HEK293T (cell line): ENCODE measurements at regions not wholly inside any gene's neighbourhood (a gene's known extent, or its start where the extent isn't known, plus 50 kb on each side); places are given as distances from the start of the nearest gene placed in this dataset.
A peak's percentile ranks its signal among the peaks of the same experiment; 100 is the strongest.
"Not testable (repeated sequence)": the region's sequence is repeated elsewhere in the genome, so short reads cannot be mapped to it uniquely, and the experiment has no call there.

ENCODE experiments used
- CTCF ChIA-PET: fragments of 350-600 bp; formaldehyde crosslinking; extraction: SDS; loops from one replicate; lab custom pipeline; 2021; ENCODE audit warnings: antibody characterized with exemption, inconsistent platforms; lab: Yijun Ruan, JAX
- POLR2A ChIA-PET: fragments of 350-600 bp; formaldehyde crosslinking; extraction: SDS; loops from one replicate; lab custom pipeline; 2020; ENCODE audit warnings: antibody characterized with exemption, inconsistent platforms; lab: Yijun Ruan, JAX
- DNase-seq: peaks from one replicate; pipeline ENCODE4 v3.0.0; 2012; ENCODE audit warnings: mixed read lengths; ENCODE audit errors: extremely low spot score
- ARNT ChIP-seq: fragments of 450-650 bp; IDR thresholded peaks from 2 replicates; pipeline ENCODE4 v1.6.1; 2017; ENCODE audit warnings: mild to moderate bottlenecking
- BHLHE40 ChIP-seq: fragments of 450-650 bp; IDR thresholded peaks from 2 replicates; pipeline ENCODE4 v1.6.1; 2016; ENCODE audit warnings: mild to moderate bottlenecking, moderate library complexity, borderline replicate concordance
- CTBP1 ChIP-seq: fragments of 450-650 bp; IDR thresholded peaks from 2 replicates; pipeline ENCODE4 v1.6.1; 2016; ENCODE audit warnings: borderline replicate concordance
- ELF4 ChIP-seq: fragments of 450-650 bp; IDR thresholded peaks from 2 replicates; pipeline ENCODE4 v1.6.1; 2017; ENCODE audit warnings: antibody characterized with exemption
- FOXA1 ChIP-seq: fragments of 450-650 bp; IDR thresholded peaks from 2 replicates; pipeline ENCODE4 v1.6.1; 2016; ENCODE audit warnings: mild to moderate bottlenecking
- FOXK2 ChIP-seq: fragments of 450-650 bp; IDR thresholded peaks from 2 replicates; pipeline ENCODE4 v1.6.1; 2016; ENCODE audit warnings: mild to moderate bottlenecking
- FOXM1 ChIP-seq: fragments of 450-650 bp; IDR thresholded peaks from 2 replicates; pipeline ENCODE4 v1.6.1; 2017; ENCODE audit warnings: mild to moderate bottlenecking, borderline replicate concordance
- HDGF ChIP-seq: fragments of 450-650 bp; IDR thresholded peaks from 2 replicates; pipeline ENCODE4 v1.6.1; 2017; ENCODE audit warnings: antibody characterized with exemption, borderline replicate concordance
- L3MBTL2 ChIP-seq: fragments of 450-650 bp; conservative IDR thresholded peaks from 2 replicates; pipeline ENCODE4 v1.6.1; 2016; ENCODE audit warnings: mild to moderate bottlenecking
- LEF1 ChIP-seq: fragments of 450-650 bp; IDR thresholded peaks from 2 replicates; pipeline ENCODE4 v1.6.1; 2017; ENCODE audit warnings: mild to moderate bottlenecking, borderline replicate concordance
- NFRKB ChIP-seq: fragments of 450-650 bp; IDR thresholded peaks from 2 replicates; pipeline ENCODE4 v1.6.1; 2016; ENCODE audit warnings: mild to moderate bottlenecking, moderate library complexity
- SP1 ChIP-seq: fragments of 450-650 bp; IDR thresholded peaks from 2 replicates; pipeline ENCODE4 v1.6.1; 2017
- SUZ12 ChIP-seq: fragments of 450-650 bp; IDR thresholded peaks from 2 replicates; pipeline ENCODE4 v1.6.1; 2016; ENCODE audit warnings: mild to moderate bottlenecking
- TARDBP ChIP-seq: fragments of 450-650 bp; IDR thresholded peaks from 2 replicates; pipeline ENCODE4 v1.6.1; 2016
- ZNF384 ChIP-seq: fragments of 450-650 bp; IDR thresholded peaks from 2 replicates; pipeline ENCODE4 v1.6.1; 2016
- TF ChIP-seq, protein P1 (sequence below): fragments of 450-650 bp; IDR thresholded peaks from 2 replicates; pipeline ENCODE4 v1.6.1; 2016

GRCh38 chrX:52585892-52586291 is 68.8 kb downstream of the SSX7 start:
- TF ChIP-seq CTBP1 (no peak), FOXK2 (no peak), BHLHE40 (no peak)
- no peak for DNase-seq
- POLR2A ChIA-PET = no interaction called here
- CTCF ChIA-PET = no interaction called here

DNA sequence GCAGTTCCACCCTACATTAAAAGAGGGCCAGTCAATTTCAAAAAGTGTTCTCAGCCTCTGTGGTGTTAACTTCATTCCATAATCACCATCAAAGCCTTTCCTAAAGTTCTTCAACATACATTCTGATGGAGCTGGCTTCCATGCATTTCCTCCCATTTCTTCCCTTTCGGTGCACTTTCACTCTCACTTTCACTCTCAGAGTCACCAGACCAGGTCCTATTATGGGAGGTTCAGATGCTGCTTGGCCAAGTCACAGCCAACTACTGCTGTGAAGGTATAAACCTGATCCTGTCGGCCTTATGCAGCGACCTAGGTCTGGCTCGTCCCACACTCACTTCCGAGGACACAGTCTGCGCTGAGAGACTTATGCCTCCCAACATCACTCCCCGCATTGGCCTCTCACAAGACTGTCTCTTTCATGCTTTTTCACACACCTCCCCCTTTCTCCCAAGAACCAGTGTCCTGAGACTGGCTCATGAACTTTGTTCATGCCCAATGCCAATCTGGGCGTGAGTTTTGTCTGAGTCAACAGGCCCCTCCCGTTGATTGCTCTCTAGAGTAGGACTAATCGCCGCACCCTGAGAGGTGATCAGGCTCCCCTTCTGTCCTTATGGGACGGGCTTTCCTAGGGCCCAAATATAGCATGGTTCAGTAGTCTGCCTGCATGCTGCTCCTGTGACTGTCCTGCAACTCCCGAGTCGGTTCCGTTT is 60.8 kb upstream of the XAGE1B start:
- TF ChIP-seq, protein P1, sequence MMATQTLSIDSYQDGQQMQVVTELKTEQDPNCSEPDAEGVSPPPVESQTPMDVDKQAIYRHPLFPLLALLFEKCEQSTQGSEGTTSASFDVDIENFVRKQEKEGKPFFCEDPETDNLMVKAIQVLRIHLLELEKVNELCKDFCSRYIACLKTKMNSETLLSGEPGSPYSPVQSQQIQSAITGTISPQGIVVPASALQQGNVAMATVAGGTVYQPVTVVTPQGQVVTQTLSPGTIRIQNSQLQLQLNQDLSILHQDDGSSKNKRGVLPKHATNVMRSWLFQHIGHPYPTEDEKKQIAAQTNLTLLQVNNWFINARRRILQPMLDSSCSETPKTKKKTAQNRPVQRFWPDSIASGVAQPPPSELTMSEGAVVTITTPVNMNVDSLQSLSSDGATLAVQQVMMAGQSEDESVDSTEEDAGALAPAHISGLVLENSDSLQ = no peak
- TF ChIP-seq FOXK2 (no peak), BHLHE40 (no peak), FOXM1 (no peak), ELF4 (no peak), FOXA1 (no peak), TARDBP (no peak), CTBP1 (no peak), ZNF384 (no peak), L3MBTL2 (no peak), LEF1 (no peak), HDGF (no peak), ARNT (no peak)
- ChIA-PET POLR2A (no interaction called here), CTCF (no interaction called here)
- no peak for DNase-seq

DNA sequence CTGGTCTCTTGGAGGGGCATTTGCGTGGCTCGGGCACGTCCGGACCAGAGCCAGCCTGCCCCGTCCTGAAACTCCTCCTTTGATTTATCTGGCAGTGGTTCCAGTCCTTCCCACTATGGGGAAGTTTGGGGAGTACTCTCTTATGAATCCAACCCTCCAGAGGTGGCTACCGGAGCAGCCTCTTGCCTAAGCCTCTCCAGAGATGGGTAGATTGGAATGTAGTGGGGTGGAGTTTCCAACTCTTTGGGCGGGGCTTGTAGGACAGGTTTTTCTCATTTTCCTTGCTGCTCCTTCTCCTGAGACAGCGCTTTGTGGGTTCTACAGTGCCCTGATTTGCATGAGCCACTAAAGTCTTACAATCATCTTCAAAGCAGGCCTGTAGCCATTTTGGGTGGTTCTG is 60.1 kb upstream of the XAGE1B start:
- no peak for TF ChIP-seq LEF1
- TF ChIP-seq BHLHE40 = no peak
- TF ChIP-seq, protein P1 = no peak
- TF ChIP-seq FOXA1 = no peak
- TF ChIP-seq FOXK2 = no peak
- no peak for TF ChIP-seq HDGF
- TF ChIP-seq TARDBP = no peak
- TF ChIP-seq FOXM1 = no peak
- no peak for TF ChIP-seq ZNF384
- TF ChIP-seq NFRKB = no peak
- TF ChIP-seq SUZ12 = no peak
- no peak for TF ChIP-seq SP1
- TF ChIP-seq ELF4 = no peak
- TF ChIP-seq ARNT = no peak
- TF ChIP-seq L3MBTL2 = no peak
- DNase-seq = no peak
- CTCF ChIA-PET = no interaction called here
- POLR2A ChIA-PET = no interaction called here

DNA sequence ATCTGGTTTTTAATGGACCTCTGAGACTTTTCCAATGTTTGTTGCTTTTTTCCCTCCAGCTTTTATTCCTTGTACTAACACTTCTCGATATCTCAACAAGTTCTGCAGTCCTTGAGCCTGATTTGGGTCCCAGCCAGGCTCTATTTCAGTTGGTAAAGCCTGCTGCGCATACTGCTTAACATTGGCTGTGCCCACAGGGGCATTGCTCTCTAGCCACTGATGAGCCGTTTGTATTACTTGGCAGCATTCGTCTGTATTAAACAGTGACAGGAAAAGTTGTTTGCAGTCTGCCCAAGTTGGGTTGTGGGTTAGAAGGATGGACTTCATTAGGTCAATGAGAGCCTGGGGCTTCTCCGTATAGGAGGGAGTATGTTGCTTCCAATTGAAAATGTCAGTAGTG is 59.6 kb upstream of the XAGE1B start:
- TF ChIP-seq SP1 (no peak), TARDBP (no peak), NFRKB (no peak), ARNT (no peak), ZNF384 (no peak), SUZ12 (no peak), LEF1 (no peak), CTBP1 (no peak), ELF4 (no peak), L3MBTL2 (no peak), FOXK2 (no peak), FOXM1 (no peak), BHLHE40 (no peak), FOXA1 (no peak), HDGF (no peak)
- TF ChIP-seq, protein P1 = no peak
- ChIA-PET POLR2A (no interaction called here), CTCF (no interaction called here)
- DNase-seq = no peak

DNA sequence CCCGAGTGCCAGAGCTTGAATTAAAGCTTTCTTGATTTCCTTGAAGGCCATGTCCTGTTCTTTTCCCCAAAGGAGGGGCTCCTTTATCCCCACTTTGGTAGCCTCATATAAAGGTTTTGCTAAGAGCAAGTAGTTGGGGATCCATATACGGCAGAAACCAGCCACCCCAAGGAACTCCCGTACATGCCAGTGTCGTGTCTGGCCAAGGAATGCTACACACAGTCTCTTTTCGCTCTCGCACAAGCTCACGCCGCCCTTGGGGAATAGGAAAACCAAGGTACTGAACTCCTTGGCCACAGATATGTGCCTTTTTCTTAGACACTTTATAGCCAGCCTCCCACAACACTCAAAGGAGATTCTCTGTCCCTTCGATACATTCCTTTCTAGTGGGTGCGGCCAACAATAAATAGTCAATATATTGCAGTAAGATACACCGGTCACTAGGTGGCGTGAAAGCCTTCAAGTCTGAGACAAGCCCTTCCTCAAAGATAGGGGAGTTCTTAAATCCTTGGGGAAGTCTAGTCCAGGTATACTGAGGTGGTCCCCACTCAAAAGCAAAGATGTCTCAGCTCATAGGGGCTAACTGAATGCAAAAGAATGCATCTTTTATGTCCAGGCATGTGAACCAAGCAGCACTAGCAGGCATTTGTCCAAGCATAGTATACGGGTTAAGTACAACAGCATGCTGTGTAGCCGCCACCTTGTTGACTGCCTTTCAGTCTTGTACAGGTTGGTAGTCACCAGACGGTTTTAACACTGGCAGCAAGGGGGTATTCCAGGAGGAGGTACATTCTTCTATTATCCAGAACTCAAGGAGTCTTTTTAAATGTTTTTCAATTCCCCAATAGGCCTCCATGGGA is 57.8 kb upstream of the XAGE1B start:
- POLR2A ChIA-PET = no interaction called here
- TF ChIP-seq NFRKB (no peak), CTBP1 (no peak), ELF4 (no peak), FOXM1 (no peak), L3MBTL2 (no peak), FOXK2 (no peak), FOXA1 (no peak), ARNT (no peak), SP1 (no peak), LEF1 (no peak), SUZ12 (no peak), BHLHE40 (no peak), HDGF (no peak)
- TF ChIP-seq, protein P1 = no peak
- peak; percentile 42 for DNase-seq
- CTCF ChIA-PET = interaction anchor here (0.6 to 1.2 kb wide), 3 partner anchors 141 to 713 kb away, joined by 3 to 4 read pairs (median 3); no protein-coding TSS in a partner anchor

GRCh38 chrX:52568146-52568545 is 51.3 kb upstream of the XAGE1B start:
- DNase-seq, CTCF ChIA-PET, POLR2A ChIA-PET: not testable (repeated sequence)
